NCI-H2029 treated with DMSO at 0.1 percent for 48 hours (cell line): ENCODE measurements at regions not wholly inside any gene's neighbourhood (a gene's known extent, or its start where the extent isn't known, plus 50 kb on each side); places are given as distances from the start of the nearest gene placed in this dataset.

Source experiments
- DNase-seq: peaks from one replicate; lab custom pipeline; 2025; lab: John Stamatoyannopoulos, UW

GRCh38 chr13:104769545-104769944, 1703.3 kb upstream of the SLC10A2 start:
- DNase-seq = no peak

GRCh38 chr13:104766319-104766718, 1700.1 kb upstream of the SLC10A2 start:
- DNase-seq = no peak

- no peak for DNase-seq
Observed at GRCh38 chr13:104764600-104764999, 1698.4 kb upstream of the SLC10A2 start.

- DNase-seq = no peak
Observed at GRCh38 chr13:104759069-104759468, 1692.9 kb upstream of the SLC10A2 start.

GRCh38 chr13:104757712-104758111, 1691.5 kb upstream of the SLC10A2 start:
- no peak for DNase-seq

- no peak for DNase-seq
Observed at GRCh38 chr13:104750377-104750776, 1684.2 kb upstream of the SLC10A2 start.

GRCh38 chr13:104740641-104741222, 1674.5 kb upstream of the SLC10A2 start:
- DNase-seq = no peak

GRCh38 chr13:104737713-104738112, 1671.5 kb upstream of the SLC10A2 start:
- no peak for DNase-seq

- DNase-seq = no peak
Observed at GRCh38 chr13:104733427-104733826, 1667.2 kb upstream of the SLC10A2 start.

GRCh38 chr13:104715111-104715510, 1648.9 kb upstream of the SLC10A2 start:
- DNase-seq = no peak

- DNase-seq = no peak
Observed at GRCh38 chr13:104705031-104705750, 1639.0 kb upstream of the SLC10A2 start.

GRCh38 chr13:104701591-104701990, 1635.4 kb upstream of the SLC10A2 start:
- no peak for DNase-seq

GRCh38 chr13:104694397-104694796, 1628.2 kb upstream of the SLC10A2 start:
- DNase-seq = no peak

- no peak for DNase-seq
Observed at GRCh38 chr13:104693126-104693525, 1626.9 kb upstream of the SLC10A2 start.

GRCh38 chr13:104691767-104692467, 1625.7 kb upstream of the SLC10A2 start:
- DNase-seq = no peak

GRCh38 chr13:104686484-104686883, 1620.3 kb upstream of the SLC10A2 start:
- no peak for DNase-seq

GRCh38 chr13:104683789-104684188, 1617.6 kb upstream of the SLC10A2 start:
- DNase-seq = no peak

- no peak for DNase-seq
Observed at GRCh38 chr13:104678161-104678560, 1611.9 kb upstream of the SLC10A2 start.

- DNase-seq = no peak
Observed at GRCh38 chr13:104671901-104672300, 1605.7 kb upstream of the SLC10A2 start.

- no peak for DNase-seq
Observed at GRCh38 chr13:104657196-104657595, 1591.0 kb upstream of the SLC10A2 start.

GRCh38 chr13:104650431-104650830, 1584.2 kb upstream of the SLC10A2 start:
- DNase-seq = no peak

- no peak for DNase-seq
Observed at GRCh38 chr13:104648291-104648690, 1582.1 kb upstream of the SLC10A2 start.

GRCh38 chr13:104645786-104646185, 1579.6 kb upstream of the SLC10A2 start:
- DNase-seq = no peak
